B cell (primary cell): ENCODE measurements at regions not wholly inside any gene's neighbourhood (a gene's known extent, or its start where the extent isn't known, plus 50 kb on each side); places are given as distances from the start of the nearest gene placed in this dataset.

Experiments used
- ATAC-seq: fragments of 200-7000 bp; cut with Tn5 transposase; one replicate; pipeline ENCODE4 v1.10.0; 2021; ENCODE audit warnings: low read depth, mild to moderate bottlenecking, moderate number of reproducible peaks, moderate library complexity
- CTCF ChIA-PET: fragments of 350-600 bp; sonication (Branson Sonifier 250); formaldehyde crosslinking; loops from one replicate; lab custom pipeline; 2021; ENCODE audit warnings: antibody characterized with exemption, inconsistent platforms; lab: Charles Lee
- POLR2A ChIA-PET: fragments of 350-600 bp; sonication (Branson Sonifier 250); formaldehyde crosslinking; loops from one replicate; lab custom pipeline; 2021; ENCODE audit warnings: antibody characterized with exemption; lab: Charles Lee
- DNase-seq: peaks from one replicate; pipeline ENCODE4 v3.0.0; 2013
- H2AFZ ChIP-seq: 2 replicates; pipeline ENCODE4 v1.6.1; 2012; ENCODE audit warnings: mild to moderate bottlenecking, low read depth, low read length; ENCODE audit not compliant: insufficient read depth, poor library complexity, severe bottlenecking
- H3K27ac ChIP-seq, 2 donors: 1 replicate in 1 of 2; 2 replicates in 1 of 2; pipeline ENCODE4 v1.5.1; 2012 to 2013; ENCODE audit warnings: low read length in 2 of 2, mild to moderate bottlenecking in 2 of 2, moderate library complexity in 1 of 2
- H3K27me3 ChIP-seq, 4 experiments: fragments of 200-600 bp in 1 of 4; sonication (generic) in 1 of 4; replicated peaks in 1 of 4; 1 replicate in 2 of 4; 2 replicates in 2 of 4; pipeline versions ENCODE4 v1.6.1 to v1.7.0; 2013 to 2016; ENCODE audit warnings: low read length in 3 of 4, mild to moderate bottlenecking in 2 of 4, mixed read lengths in 1 of 4, moderate library complexity in 1 of 4; ENCODE audit not compliant: insufficient read depth in 4 of 4, control insufficient read depth in 3 of 4; ENCODE audit errors: control extremely low read depth in 1 of 4
- H3K36me3 ChIP-seq, 2 experiments: replicated peaks in 1 of 2; 1 replicate in 1 of 2; 2 replicates in 1 of 2; pipeline versions ENCODE4 v1.6.1 to v1.7.1; 2013; ENCODE audit warnings: low read length in 1 of 2; ENCODE audit not compliant: insufficient read depth in 2 of 2, control insufficient read depth in 1 of 2; ENCODE audit errors: control extremely low read depth in 1 of 2, extremely low read depth in 1 of 2
- H3K4me1 ChIP-seq, 2 donors: fragments of 200-600 bp in 1 of 2; sonication (generic) in 1 of 2; 1 replicate in 1 of 2; 2 replicates in 1 of 2; pipeline versions ENCODE4 v1.5.1 to v1.6.1; 2013 to 2017; ENCODE audit warnings: low read length in 2 of 2; ENCODE audit not compliant: control insufficient read depth in 2 of 2, insufficient read depth in 2 of 2
- H3K4me2 ChIP-seq: replicated peaks from 2 replicates; pipeline ENCODE3; 2012; ENCODE audit warnings: mild to moderate bottlenecking, low read depth, low read length; ENCODE audit not compliant: poor library complexity, severe bottlenecking
- H3K4me3 ChIP-seq, 5 experiments: fragments of 200-600 bp in 1 of 5; sonication (generic) in 1 of 5; 1 replicate in 3 of 5; 2 replicates in 2 of 5; pipeline versions ENCODE4 v1.5.1 to v1.7.0; 2011 to 2016; ENCODE audit warnings: low read length in 4 of 5, mild to moderate bottlenecking in 4 of 5, low read depth in 2 of 5, control low read depth in 1 of 5, moderate library complexity in 1 of 5; ENCODE audit not compliant: insufficient read depth in 1 of 5; ENCODE audit errors: control extremely low read depth in 1 of 5, extremely low read depth in 1 of 5
- H3K79me2 ChIP-seq: fragments of 200-600 bp; sonication (generic); one replicate; pipeline ENCODE4 v1.6.0; 2016; ENCODE audit warnings: low read length; ENCODE audit not compliant: control insufficient read depth, insufficient read depth
- H3K9ac ChIP-seq: fragments of 200-600 bp; sonication (generic); 2 replicates; pipeline ENCODE4 v1.6.1; 2017; ENCODE audit warnings: mild to moderate bottlenecking, low read length, moderate library complexity
- H3K9me3 ChIP-seq, 3 donors: one replicate each; pipeline versions ENCODE4 v1.6.1 to v1.7.1; 2013; ENCODE audit warnings: low read length in 2 of 3; ENCODE audit not compliant: control insufficient read depth in 2 of 3, insufficient read depth in 1 of 3; ENCODE audit errors: control extremely low read depth in 1 of 3
- H4K20me1 ChIP-seq: 2 replicates; pipeline ENCODE4 v1.6.0; 2012; ENCODE audit warnings: mild to moderate bottlenecking, low read length; ENCODE audit not compliant: insufficient read depth, control insufficient read depth, poor library complexity, severe bottlenecking
- H3K27ac Mint-ChIP-seq: one replicate; pipeline ENCODE4 v1.8.0; 2021; ENCODE audit warnings: mixed read lengths
- H3K27me3 Mint-ChIP-seq: one replicate; pipeline ENCODE4 v1.8.0; 2021; ENCODE audit warnings: mixed read lengths
- H3K4me1 Mint-ChIP-seq: one replicate; pipeline ENCODE4 v1.8.0; 2021; ENCODE audit warnings: mixed read lengths
- H3K4me3 Mint-ChIP-seq: one replicate; pipeline ENCODE4 v1.8.0; 2021; ENCODE audit warnings: mixed read lengths
- H3K9me3 Mint-ChIP-seq: one replicate; pipeline ENCODE4 v1.8.0; 2022; ENCODE audit warnings: mixed read lengths; ENCODE audit not compliant: insufficient read depth
- EZH2 ChIP-seq: IDR thresholded peaks from 2 replicates; pipeline ENCODE4 v1.6.1; 2012; ENCODE audit warnings: borderline replicate concordance, low read depth, mild to moderate bottlenecking, moderate library complexity, low read length; ENCODE audit not compliant: insufficient read depth, poor library complexity, severe bottlenecking
- WGBS: methylation state at CpG from one replicate; pipeline ENCODE4 v1.1.5; 2013; ENCODE audit warnings: missing lambda C conversion rate; ENCODE audit not compliant: insufficient coverage; 5-methylcytosine and 5-hydroxymethylcytosine counted together
- intact Hi-C: fragments of 100-400 bp; cut with micrococcal nuclease; formaldehyde crosslinking; loops from one replicate; pipeline ENCODE4 v1.10.0; 2022
- TF ChIP-seq, protein P1 (sequence below): fragments of 200-600 bp; IDR thresholded peaks from one replicate; pipeline ENCODE4 v1.8.0; 2022; ENCODE audit warnings: antibody characterized with exemption, mild to moderate bottlenecking

DNA sequence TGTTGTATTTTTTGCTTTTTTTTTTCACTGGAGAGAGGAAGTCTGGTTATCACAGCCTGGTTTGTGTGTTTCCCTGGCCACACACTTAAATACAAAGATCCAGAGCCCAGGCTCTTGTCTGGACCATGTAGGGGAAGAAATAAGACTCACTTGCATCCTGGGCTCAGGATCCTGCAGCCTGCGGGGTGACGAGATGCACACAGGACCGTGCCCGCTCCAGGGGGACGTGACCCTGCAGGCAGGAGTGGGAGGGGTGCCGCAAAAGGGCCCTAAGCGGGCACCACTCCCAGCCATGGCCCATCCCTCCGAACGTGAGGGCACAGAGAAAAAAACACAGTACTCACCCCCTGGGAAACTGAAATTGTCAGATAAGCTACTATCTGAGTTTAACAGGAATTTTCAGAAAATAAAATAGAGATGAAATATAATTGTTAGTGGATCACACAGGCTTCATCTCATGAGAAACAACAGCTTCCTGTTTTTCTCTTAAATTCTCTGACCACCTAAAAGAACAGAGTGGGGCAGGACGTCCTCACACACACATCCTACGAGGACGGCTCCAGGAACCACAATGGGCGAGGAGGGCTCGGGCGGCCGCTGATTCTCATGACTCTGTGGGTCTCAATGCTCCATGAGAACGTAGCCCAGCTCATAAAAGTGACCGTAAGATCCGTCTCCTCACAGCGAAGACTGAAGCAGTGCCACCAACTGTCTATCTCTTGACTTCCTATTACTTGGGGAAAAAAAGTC is 142.6 kb upstream of the ALKAL2 start:
- Histone ChIP-seq H2AFZ (peak overlapping the region; percentile 92), H3K27me3 (no peaks in the 10 kb centered on the region), H3K4me3 (peak overlapping the region; percentile 23 to 67 (median 45)), H3K4me1 (peaks cover 25 to 30% of the 10 kb centered on the region in 2 donors), H3K4me2 (peak overlapping the region; percentile 69), H3K9ac (peak overlapping the region; percentile 51), H3K9me3 (no peaks in the 10 kb centered on the region), H3K36me3 (no peaks in the 10 kb centered on the region), H3K27ac (peak overlapping the region; percentile 67 to 82), H3K79me2 (no peaks in the 10 kb centered on the region), H4K20me1 (no peaks in the 10 kb centered on the region)
- peaks cover 29% of the 10 kb centered on the region for H3K4me1 Mint-ChIP-seq
- CTCF ChIA-PET, result interaction anchor here (0.7 to 1.0 kb wide), 2 partner anchors 15 to 100 kb away, joined by 3 read pairs; no protein-coding TSS in a partner anchor
- ATAC-seq, result peak; percentile 48
- H3K27ac Mint-ChIP-seq, result peak overlapping the region; percentile 98
- no peaks in the 10 kb centered on the region for H3K27me3 Mint-ChIP-seq
- POLR2A ChIA-PET, result interaction anchor here (0.8 to 1.2 kb wide), 3 partner anchors 11 to 167 kb away, joined by 3 to 4 read pairs (median 4); no protein-coding TSS in a partner anchor
- H3K9me3 Mint-ChIP-seq, result no peaks in the 10 kb centered on the region
- peak; percentile 48 for DNase-seq
- H3K4me3 Mint-ChIP-seq, result peak overlapping the region; percentile 79
- TF ChIP-seq EZH2, result no peak
- TF ChIP-seq, protein P1, sequence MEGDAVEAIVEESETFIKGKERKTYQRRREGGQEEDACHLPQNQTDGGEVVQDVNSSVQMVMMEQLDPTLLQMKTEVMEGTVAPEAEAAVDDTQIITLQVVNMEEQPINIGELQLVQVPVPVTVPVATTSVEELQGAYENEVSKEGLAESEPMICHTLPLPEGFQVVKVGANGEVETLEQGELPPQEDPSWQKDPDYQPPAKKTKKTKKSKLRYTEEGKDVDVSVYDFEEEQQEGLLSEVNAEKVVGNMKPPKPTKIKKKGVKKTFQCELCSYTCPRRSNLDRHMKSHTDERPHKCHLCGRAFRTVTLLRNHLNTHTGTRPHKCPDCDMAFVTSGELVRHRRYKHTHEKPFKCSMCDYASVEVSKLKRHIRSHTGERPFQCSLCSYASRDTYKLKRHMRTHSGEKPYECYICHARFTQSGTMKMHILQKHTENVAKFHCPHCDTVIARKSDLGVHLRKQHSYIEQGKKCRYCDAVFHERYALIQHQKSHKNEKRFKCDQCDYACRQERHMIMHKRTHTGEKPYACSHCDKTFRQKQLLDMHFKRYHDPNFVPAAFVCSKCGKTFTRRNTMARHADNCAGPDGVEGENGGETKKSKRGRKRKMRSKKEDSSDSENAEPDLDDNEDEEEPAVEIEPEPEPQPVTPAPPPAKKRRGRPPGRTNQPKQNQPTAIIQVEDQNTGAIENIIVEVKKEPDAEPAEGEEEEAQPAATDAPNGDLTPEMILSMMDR, result no peak
- intact Hi-C loops, result loop anchor here (1.0 kb wide), 1 partner anchor 166 kb away; the partner anchor contains the start of genes ACP1 and SH3YL1
- 2% methylated on average over 10 of the region's 20 CpGs for WGBS
